Astrocyte (in vitro differentiated cells and primary cell): ENCODE measurements at regions not wholly inside any gene's neighbourhood (a gene's known extent, or its start where the extent isn't known, plus 50 kb on each side); places are given as distances from the start of the nearest gene placed in this dataset.
"Not testable (repeated sequence)": the region's sequence is repeated elsewhere in the genome, so short reads cannot be mapped to it uniquely, and the experiment has no call there.

Source experiments
- DNase-seq: peaks from one replicate; pipeline ENCODE4 v3.0.0-alpha.2; 2010; ENCODE audit warnings: low read depth
- FAIRE-seq: peaks from 2 replicates; lab custom pipeline; 2011; peaks lifted over from hg19 to GRCh38; lab: Jason Lieb, UNC
- H2AFZ ChIP-seq: 2 replicates; pipeline ENCODE4 v1.6.0; 2012; ENCODE audit warnings: low read depth, low read length, inconsistent platforms
- H3K27ac ChIP-seq: 2 replicates; pipeline ENCODE4 v1.5.1; 2011; ENCODE audit warnings: low read depth, low read length, inconsistent platforms
- H3K27me3 ChIP-seq: 2 replicates; pipeline ENCODE4 v1.6.0; 2011; ENCODE audit warnings: low read length, inconsistent platforms; ENCODE audit not compliant: insufficient read depth
- H3K36me3 ChIP-seq: 2 replicates; pipeline ENCODE4 v1.5.1; 2011; ENCODE audit warnings: low read length, inconsistent platforms; ENCODE audit not compliant: insufficient read depth
- H3K4me1 ChIP-seq: 2 replicates; pipeline ENCODE4 v1.5.1; 2011; ENCODE audit warnings: low read length, inconsistent platforms; ENCODE audit not compliant: insufficient read depth
- H3K4me2 ChIP-seq: 2 replicates; pipeline ENCODE4 v1.6.0; 2012; ENCODE audit warnings: low read length, inconsistent platforms
- H3K4me3 ChIP-seq: 2 replicates; pipeline ENCODE4 v1.5.1; 2011; ENCODE audit warnings: low read depth, mild to moderate bottlenecking, low read length, inconsistent platforms; ENCODE audit not compliant: insufficient read depth
- H3K79me2 ChIP-seq: 2 replicates; pipeline ENCODE4 v1.6.0; 2012; ENCODE audit warnings: mild to moderate bottlenecking, low read length, inconsistent platforms; ENCODE audit not compliant: insufficient read depth
- H3K9ac ChIP-seq: 2 replicates; pipeline ENCODE4 v1.6.0; 2012; ENCODE audit warnings: mild to moderate bottlenecking, low read length, inconsistent platforms
- H3K9me3 ChIP-seq: 2 replicates; pipeline ENCODE4 v1.5.1; 2012; ENCODE audit warnings: low read depth, mild to moderate bottlenecking, low read length, inconsistent platforms; ENCODE audit not compliant: insufficient read depth
- H4K20me1 ChIP-seq: 2 replicates; pipeline ENCODE4 v1.6.0; 2012; ENCODE audit warnings: low read length, inconsistent platforms; ENCODE audit not compliant: insufficient read depth
- H3K27ac Mint-ChIP-seq: one replicate; pipeline ENCODE4 v1.8.0; 2021; ENCODE audit warnings: mild to moderate bottlenecking, mixed read lengths; ENCODE audit not compliant: unreplicated experiment
- H3K27me3 Mint-ChIP-seq: one replicate; pipeline ENCODE4 v1.8.0; 2021; ENCODE audit warnings: low read depth, mixed read lengths; ENCODE audit not compliant: unreplicated experiment
- H3K36me3 Mint-ChIP-seq: one replicate; pipeline ENCODE4 v1.8.0; 2021; ENCODE audit warnings: low read depth, mixed read lengths; ENCODE audit not compliant: unreplicated experiment
- H3K4me1 Mint-ChIP-seq: one replicate; pipeline ENCODE4 v1.8.0; 2021; ENCODE audit warnings: low read depth, mixed read lengths; ENCODE audit not compliant: unreplicated experiment
- H3K4me3 Mint-ChIP-seq: one replicate; pipeline ENCODE4 v1.8.0; 2021; ENCODE audit warnings: mild to moderate bottlenecking, moderate library complexity, mixed read lengths; ENCODE audit not compliant: unreplicated experiment
- H3K9me3 Mint-ChIP-seq: one replicate; pipeline ENCODE4 v1.8.0; 2021; ENCODE audit warnings: mild to moderate bottlenecking, mixed read lengths; ENCODE audit not compliant: unreplicated experiment
- EZH2 ChIP-seq: IDR thresholded peaks from 2 replicates; pipeline ENCODE4 v1.6.1; 2012; ENCODE audit warnings: mild to moderate bottlenecking, low read length, inconsistent platforms; ENCODE audit not compliant: insufficient read depth
- TF ChIP-seq, protein P1 (sequence below): IDR thresholded peaks from 2 replicates; pipeline ENCODE4 v1.5.1; 2011; ENCODE audit warnings: low read depth, mild to moderate bottlenecking, inconsistent platforms, low read length, moderate library complexity; ENCODE audit not compliant: insufficient read depth

DNA sequence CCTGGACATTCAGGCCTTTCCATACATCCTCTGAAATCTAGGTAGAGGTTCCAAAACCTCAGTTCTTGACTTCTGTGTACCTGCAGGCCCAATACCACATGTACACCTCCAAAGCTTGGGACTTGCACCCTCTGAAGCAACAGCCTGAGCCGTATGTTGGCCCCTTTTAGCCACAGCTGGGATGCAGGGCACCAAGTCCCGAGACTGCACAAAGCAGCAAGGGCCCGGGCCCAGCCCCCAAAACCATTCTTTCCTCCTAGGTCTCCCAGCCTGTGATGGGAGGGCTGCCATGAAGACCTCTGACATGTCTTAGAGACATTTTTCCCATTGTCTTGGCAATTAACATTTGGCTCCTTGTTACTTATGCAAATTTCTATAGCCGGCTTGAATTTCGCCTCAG is 107.4 kb upstream of the FRMD1 start:
- TF ChIP-seq, protein P1, sequence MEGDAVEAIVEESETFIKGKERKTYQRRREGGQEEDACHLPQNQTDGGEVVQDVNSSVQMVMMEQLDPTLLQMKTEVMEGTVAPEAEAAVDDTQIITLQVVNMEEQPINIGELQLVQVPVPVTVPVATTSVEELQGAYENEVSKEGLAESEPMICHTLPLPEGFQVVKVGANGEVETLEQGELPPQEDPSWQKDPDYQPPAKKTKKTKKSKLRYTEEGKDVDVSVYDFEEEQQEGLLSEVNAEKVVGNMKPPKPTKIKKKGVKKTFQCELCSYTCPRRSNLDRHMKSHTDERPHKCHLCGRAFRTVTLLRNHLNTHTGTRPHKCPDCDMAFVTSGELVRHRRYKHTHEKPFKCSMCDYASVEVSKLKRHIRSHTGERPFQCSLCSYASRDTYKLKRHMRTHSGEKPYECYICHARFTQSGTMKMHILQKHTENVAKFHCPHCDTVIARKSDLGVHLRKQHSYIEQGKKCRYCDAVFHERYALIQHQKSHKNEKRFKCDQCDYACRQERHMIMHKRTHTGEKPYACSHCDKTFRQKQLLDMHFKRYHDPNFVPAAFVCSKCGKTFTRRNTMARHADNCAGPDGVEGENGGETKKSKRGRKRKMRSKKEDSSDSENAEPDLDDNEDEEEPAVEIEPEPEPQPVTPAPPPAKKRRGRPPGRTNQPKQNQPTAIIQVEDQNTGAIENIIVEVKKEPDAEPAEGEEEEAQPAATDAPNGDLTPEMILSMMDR, result no peak
- TF ChIP-seq EZH2, result no peak
- no peaks in the 10 kb centered on the region for H4K20me1 ChIP-seq
- H2AFZ ChIP-seq, result no peak overlapping the region
- FAIRE-seq (no peak), DNase-seq (no peak)
- H3K4me1 ChIP-seq, result no peaks in the 10 kb centered on the region
- no peaks in the 10 kb centered on the region for H3K9me3 ChIP-seq
- H3K27ac ChIP-seq, result no peak overlapping the region
- H3K4me2 ChIP-seq, result no peak overlapping the region
- Mint-ChIP-seq H3K27ac (no peak overlapping the region), H3K4me3 (no peak overlapping the region), H3K4me1 (no peaks in the 10 kb centered on the region), H3K9me3 (peaks cover 10% of the 10 kb centered on the region), H3K27me3 (peaks cover 62% of the 10 kb centered on the region), H3K36me3 (peaks cover 3% of the 10 kb centered on the region)
- H3K36me3 ChIP-seq, result no peaks in the 10 kb centered on the region
- H3K79me2 ChIP-seq, result no peaks in the 10 kb centered on the region
- H3K4me3 ChIP-seq, result no peak overlapping the region
- no peaks in the 10 kb centered on the region for H3K27me3 ChIP-seq
- no peak overlapping the region for H3K9ac ChIP-seq

DNA sequence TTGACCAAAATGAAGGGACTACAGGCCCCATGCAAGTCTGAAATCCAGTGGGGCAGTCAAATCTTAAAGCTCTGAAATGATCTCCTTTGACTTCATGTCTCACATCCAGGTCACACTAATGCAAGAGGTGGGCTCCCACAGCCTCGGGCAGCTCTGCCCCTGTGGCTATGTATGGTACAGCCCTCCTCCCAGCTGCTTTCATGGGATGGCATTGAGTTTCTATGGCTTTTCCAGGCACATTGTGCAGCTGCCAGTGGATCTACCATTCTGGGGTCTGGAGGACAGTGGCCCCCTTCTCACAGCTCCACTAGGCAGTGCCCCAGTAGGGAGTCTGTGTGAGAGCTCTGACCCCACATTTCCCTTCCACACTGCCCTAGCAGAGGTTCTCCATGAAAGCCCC is 107.0 kb upstream of the FRMD1 start:
- H3K27ac ChIP-seq, H2AFZ ChIP-seq, H3K4me3 Mint-ChIP-seq, H3K9me3 ChIP-seq, FAIRE-seq, H3K4me2 ChIP-seq, H3K27me3 ChIP-seq, H3K4me1 Mint-ChIP-seq, H3K27ac Mint-ChIP-seq, H3K9ac ChIP-seq, H3K9me3 Mint-ChIP-seq, H3K36me3 ChIP-seq, H4K20me1 ChIP-seq, H3K4me3 ChIP-seq, H3K4me1 ChIP-seq, H3K36me3 Mint-ChIP-seq, DNase-seq, H3K79me2 ChIP-seq: not testable (repeated sequence)
- H3K27me3 Mint-ChIP-seq, result peaks cover 62% of the 10 kb centered on the region

DNA sequence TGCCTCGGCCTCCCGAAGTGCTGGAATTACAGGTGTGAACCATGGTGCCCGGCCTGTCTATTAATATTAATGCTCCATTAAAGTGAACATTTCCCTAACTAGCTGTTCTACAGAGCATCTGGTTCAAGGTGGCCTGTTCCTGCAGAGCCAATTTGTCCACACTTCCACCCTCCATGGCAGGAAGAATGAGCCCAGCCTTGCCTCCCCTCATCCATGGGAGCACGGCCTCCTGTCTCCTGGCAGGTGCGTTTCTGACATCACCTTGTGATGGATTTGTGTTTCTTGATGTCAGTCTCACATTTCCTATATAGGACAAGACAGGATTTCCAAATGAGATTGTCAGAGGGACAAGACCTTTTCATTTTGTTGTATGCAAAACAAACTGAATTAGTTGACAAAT is 105.7 kb upstream of the FRMD1 start:
- Mint-ChIP-seq H3K36me3 (peaks cover 3% of the 10 kb centered on the region), H3K4me1 (no peaks in the 10 kb centered on the region), H3K27me3 (peaks cover 53% of the 10 kb centered on the region), H3K4me3 (no peak overlapping the region), H3K27ac (no peak overlapping the region), H3K9me3 (peaks cover 10% of the 10 kb centered on the region)
- no peaks in the 10 kb centered on the region for H3K9me3 ChIP-seq
- no peak for FAIRE-seq
- H3K4me2 ChIP-seq, result no peak overlapping the region
- no peaks in the 10 kb centered on the region for H3K27me3 ChIP-seq
- TF ChIP-seq, protein P1, result no peak
- TF ChIP-seq EZH2, result no peak
- no peak overlapping the region for H3K9ac ChIP-seq
- H4K20me1 ChIP-seq, result no peaks in the 10 kb centered on the region
- H3K36me3 ChIP-seq, result no peaks in the 10 kb centered on the region
- H3K27ac ChIP-seq, result no peak overlapping the region
- DNase-seq, result no peak
- H2AFZ ChIP-seq, result no peak overlapping the region
- H3K4me3 ChIP-seq, result no peak overlapping the region
- no peaks in the 10 kb centered on the region for H3K79me2 ChIP-seq
- no peaks in the 10 kb centered on the region for H3K4me1 ChIP-seq
